ENCODE measurements at regions not wholly inside any gene's neighbourhood (a gene's known extent, or its start where the extent isn't known, plus 50 kb on each side); places are given as distances from the start of the nearest gene placed in this dataset.
"Not testable (repeated sequence)": the region's sequence is repeated elsewhere in the genome, so short reads cannot be mapped to it uniquely, and the experiment has no call there.

GRCh38 chr2:192524214-192524613, 329.5 kb upstream of the TMEFF2 start:
- TF ChIP-seq EZH2 (IDR thresholded peaks at IDR 0.05); POLR2A (IDR thresholded peaks at IDR 0.05; ENCODE audit: borderline replicate concordance, extremely low read depth, insufficient read depth, insufficient read length); CTCF (IDR thresholded peaks at IDR 0.05 in 2 of 3, conservative IDR thresholded peaks at IDR 0.05 in 1 of 3; ENCODE audit: borderline replicate concordance in 1 of 3, insufficient read depth in 1 of 3, low read depth in 2 of 3, low read length in 2 of 3); SIN3A (IDR thresholded peaks at IDR 0.05; ENCODE audit: low read depth); REST (IDR thresholded peaks at IDR 0.05; ENCODE audit: low read depth); CBX3 (IDR thresholded peaks at IDR 0.05; ENCODE audit: low read depth); EZH2phosphoT487 (IDR thresholded peaks at IDR 0.05; ENCODE audit: borderline replicate concordance); RAD21 (IDR thresholded peaks at IDR 0.05; ENCODE audit: low read depth); YY1 (IDR thresholded peaks at IDR 0.05; ENCODE audit: extremely low read depth, insufficient replicate concordance, low read depth, low read length); ZNF274 (IDR thresholded peaks at IDR 0.05; ENCODE audit: low read depth, low read length); POLR2AphosphoS5 (IDR thresholded peaks at IDR 0.05; ENCODE audit: low read depth, low read length); SRF (IDR thresholded peaks at IDR 0.05; ENCODE audit: low read depth): not testable (repeated sequence)

All from HCT116 (cell line).